ENCODE measurements at regions not wholly inside any gene's neighbourhood (a gene's known extent, or its start where the extent isn't known, plus 50 kb on each side); places are given as distances from the start of the nearest gene placed in this dataset.

DNA sequence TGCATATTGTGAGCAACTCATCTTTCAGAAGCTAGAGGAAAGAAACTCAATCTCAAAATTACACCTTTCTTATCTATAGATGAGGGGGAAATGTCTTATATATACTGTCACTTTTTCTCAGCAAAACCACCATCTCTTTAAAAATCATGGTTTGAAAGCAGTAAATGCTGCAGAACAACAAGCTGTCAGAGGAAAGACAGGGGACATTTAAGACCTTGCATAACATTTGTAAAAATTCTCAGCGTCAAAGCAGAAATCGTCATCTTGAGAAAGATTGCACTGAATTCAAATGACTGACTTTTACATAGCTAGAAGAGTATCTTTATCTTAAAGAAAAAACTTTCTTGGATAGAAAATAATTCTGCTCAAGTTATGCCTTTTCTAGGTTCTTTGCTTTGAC is 122.2 kb upstream of the CADPS start:
- H3K79me2 ChIP-seq (replicated peaks; ENCODE audit: insufficient read depth, low read length), result no peaks in the 10 kb centered on the region
- H3K27me3 ChIP-seq (ENCODE audit: insufficient read depth, low read depth, low read length), result no peaks in the 10 kb centered on the region
- H3K9me3 ChIP-seq (ENCODE audit: low read length), result peaks cover 3% of the 10 kb centered on the region
- H3K4me2 ChIP-seq (ENCODE audit: low read length), result peak overlapping the region; percentile 46
- no peaks in the 10 kb centered on the region for H3K36me3 ChIP-seq (ENCODE audit: insufficient read depth, low read length)
- H3K9me2 ChIP-seq (ENCODE audit: insufficient read depth, low read length), result no peaks in the 10 kb centered on the region
- no peaks in the 10 kb centered on the region for H4K20me1 ChIP-seq (ENCODE audit: insufficient read depth)
- H3K9ac ChIP-seq (ENCODE audit: low read length), result no peak overlapping the region
- TF ChIP-seq EZH2 (IDR thresholded peaks at IDR 0.05; ENCODE audit: borderline replicate concordance, insufficient read depth, low read length, poor library complexity, severe bottlenecking) (no peak), POLR2AphosphoS5 (IDR thresholded peaks at IDR 0.05) (peak; percentile 59), RAD21 (conservative IDR thresholded peaks at IDR 0.05) (no peak), EP300 (conservative IDR thresholded peaks at IDR 0.05; ENCODE audit: poor library complexity, severe bottlenecking) (peak; percentile 84), TAF1 (IDR thresholded peaks at IDR 0.05; ENCODE audit: low read depth) (no peak), MXI1 (conservative IDR thresholded peaks at IDR 0.05; ENCODE audit: poor library complexity, severe bottlenecking) (no peak), CTCF (IDR thresholded peaks at IDR 0.05; ENCODE audit: poor library complexity, severe bottlenecking) (no peak), SMC3 (conservative IDR thresholded peaks at IDR 0.05; ENCODE audit: poor library complexity) (no peak)
- TF ChIP-seq, protein P1, sequence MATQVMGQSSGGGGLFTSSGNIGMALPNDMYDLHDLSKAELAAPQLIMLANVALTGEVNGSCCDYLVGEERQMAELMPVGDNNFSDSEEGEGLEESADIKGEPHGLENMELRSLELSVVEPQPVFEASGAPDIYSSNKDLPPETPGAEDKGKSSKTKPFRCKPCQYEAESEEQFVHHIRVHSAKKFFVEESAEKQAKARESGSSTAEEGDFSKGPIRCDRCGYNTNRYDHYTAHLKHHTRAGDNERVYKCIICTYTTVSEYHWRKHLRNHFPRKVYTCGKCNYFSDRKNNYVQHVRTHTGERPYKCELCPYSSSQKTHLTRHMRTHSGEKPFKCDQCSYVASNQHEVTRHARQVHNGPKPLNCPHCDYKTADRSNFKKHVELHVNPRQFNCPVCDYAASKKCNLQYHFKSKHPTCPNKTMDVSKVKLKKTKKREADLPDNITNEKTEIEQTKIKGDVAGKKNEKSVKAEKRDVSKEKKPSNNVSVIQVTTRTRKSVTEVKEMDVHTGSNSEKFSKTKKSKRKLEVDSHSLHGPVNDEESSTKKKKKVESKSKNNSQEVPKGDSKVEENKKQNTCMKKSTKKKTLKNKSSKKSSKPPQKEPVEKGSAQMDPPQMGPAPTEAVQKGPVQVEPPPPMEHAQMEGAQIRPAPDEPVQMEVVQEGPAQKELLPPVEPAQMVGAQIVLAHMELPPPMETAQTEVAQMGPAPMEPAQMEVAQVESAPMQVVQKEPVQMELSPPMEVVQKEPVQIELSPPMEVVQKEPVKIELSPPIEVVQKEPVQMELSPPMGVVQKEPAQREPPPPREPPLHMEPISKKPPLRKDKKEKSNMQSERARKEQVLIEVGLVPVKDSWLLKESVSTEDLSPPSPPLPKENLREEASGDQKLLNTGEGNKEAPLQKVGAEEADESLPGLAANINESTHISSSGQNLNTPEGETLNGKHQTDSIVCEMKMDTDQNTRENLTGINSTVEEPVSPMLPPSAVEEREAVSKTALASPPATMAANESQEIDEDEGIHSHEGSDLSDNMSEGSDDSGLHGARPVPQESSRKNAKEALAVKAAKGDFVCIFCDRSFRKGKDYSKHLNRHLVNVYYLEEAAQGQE (IDR thresholded peaks at IDR 0.05; ENCODE audit: borderline replicate concordance), result no peak
- peaks cover 5% of the 10 kb centered on the region for H3F3A ChIP-seq (ENCODE audit: insufficient read depth, low read length, poor library complexity, severe bottlenecking)
- H3K27ac ChIP-seq (ENCODE audit: low read length), result peak overlapping the region; percentile 18
- H3K4me3 ChIP-seq (ENCODE audit: low read length), result peak overlapping the region; percentile 34
- no peak overlapping the region for H2AFZ ChIP-seq (ENCODE audit: low read depth, low read length)

DNA sequence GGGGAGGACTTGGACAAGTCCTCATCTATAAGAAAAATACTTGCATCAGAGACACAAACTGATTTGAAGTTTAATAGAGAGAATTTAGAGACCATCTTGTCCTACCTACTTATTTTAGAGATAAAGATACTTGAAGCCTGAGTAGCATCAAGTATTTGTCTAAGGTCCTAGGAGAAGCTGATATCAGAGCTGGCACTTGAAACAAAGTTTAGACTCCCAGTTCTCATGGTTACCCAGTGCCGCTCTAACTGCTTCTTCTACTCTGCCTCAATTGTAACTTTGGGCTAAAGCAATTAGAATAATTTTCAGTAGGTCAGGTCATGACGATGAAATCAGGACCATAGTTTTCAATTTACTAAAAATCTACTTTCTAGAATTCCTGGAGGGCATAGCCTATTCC is 123.9 kb upstream of the CADPS start:
- H3K27ac ChIP-seq (ENCODE audit: low read length), result no peak overlapping the region
- peaks cover 3% of the 10 kb centered on the region for H3K9me3 ChIP-seq (ENCODE audit: low read length)
- no peak overlapping the region for H3K9ac ChIP-seq (ENCODE audit: low read length)
- H3K9me2 ChIP-seq (ENCODE audit: insufficient read depth, low read length), result no peaks in the 10 kb centered on the region
- no peaks in the 10 kb centered on the region for H3K79me2 ChIP-seq (replicated peaks; ENCODE audit: insufficient read depth, low read length)
- TF ChIP-seq EP300 (conservative IDR thresholded peaks at IDR 0.05; ENCODE audit: poor library complexity, severe bottlenecking), result no peak
- TF ChIP-seq MXI1 (conservative IDR thresholded peaks at IDR 0.05; ENCODE audit: poor library complexity, severe bottlenecking), result no peak
- TF ChIP-seq POLR2AphosphoS5 (IDR thresholded peaks at IDR 0.05), result no peak
- TF ChIP-seq SMC3 (conservative IDR thresholded peaks at IDR 0.05; ENCODE audit: poor library complexity), result no peak
- no peak for TF ChIP-seq TAF1 (IDR thresholded peaks at IDR 0.05; ENCODE audit: low read depth)
- TF ChIP-seq, protein P1 (IDR thresholded peaks at IDR 0.05; ENCODE audit: borderline replicate concordance), result no peak
- no peak for TF ChIP-seq EZH2 (IDR thresholded peaks at IDR 0.05; ENCODE audit: borderline replicate concordance, insufficient read depth, low read length, poor library complexity, severe bottlenecking)
- TF ChIP-seq RAD21 (conservative IDR thresholded peaks at IDR 0.05), result no peak
- TF ChIP-seq CTCF (IDR thresholded peaks at IDR 0.05; ENCODE audit: poor library complexity, severe bottlenecking), result no peak
- H3K4me2 ChIP-seq (ENCODE audit: low read length), result no peak overlapping the region
- H3K36me3 ChIP-seq (ENCODE audit: insufficient read depth, low read length), result no peaks in the 10 kb centered on the region
- H4K20me1 ChIP-seq (ENCODE audit: insufficient read depth), result no peaks in the 10 kb centered on the region
- H3F3A ChIP-seq (ENCODE audit: insufficient read depth, low read length, poor library complexity, severe bottlenecking), result peaks cover 5% of the 10 kb centered on the region
- H2AFZ ChIP-seq (ENCODE audit: low read depth, low read length), result no peak overlapping the region
- H3K4me3 ChIP-seq (ENCODE audit: low read length), result no peak overlapping the region
- no peaks in the 10 kb centered on the region for H3K27me3 ChIP-seq (ENCODE audit: insufficient read depth, low read depth, low read length)

Measured in neural cell (in vitro differentiated cells).